Lower leg skin (tissue), 4 donors: ENCODE measurements at regions not wholly inside any gene's neighbourhood (a gene's known extent, or its start where the extent isn't known, plus 50 kb on each side); places are given as distances from the start of the nearest gene placed in this dataset.
A peak's percentile ranks its signal among the peaks of the same experiment; 100 is the strongest.

Experiments used
- DNase-seq, 2 donors: peaks; one replicate each; pipeline ENCODE4 v3.0.0-alpha.2; 2019; ENCODE audit warnings: low spot score in 2 of 2
- H3K4me3 ChIP-seq: fragments of 200-600 bp; sonication (generic); 2 replicates; pipeline ENCODE4 v1.5.1; 2017; ENCODE audit warnings: mild to moderate bottlenecking, low read depth; ENCODE audit not compliant: poor library complexity, severe bottlenecking
- CTCF ChIP-seq, 3 donors: fragments of 450-650 bp; IDR thresholded peaks; one replicate each; pipeline ENCODE4 v1.5.1; 2016; ENCODE audit warnings: antibody characterized with exemption in 3 of 3, mild to moderate bottlenecking in 3 of 3, moderate library complexity in 2 of 3
- POLR2A ChIP-seq, 2 donors: fragments of 450-650 bp; IDR thresholded peaks; one replicate each; pipeline ENCODE4 v1.6.1; 2016 to 2017; ENCODE audit warnings: antibody characterized with exemption in 2 of 2, mild to moderate bottlenecking in 1 of 2, moderate library complexity in 1 of 2
- WGBS, 2 donors: methylation state at CpG; one replicate each; pipeline ENCODE4 v1.1.5; 2018; 5-methylcytosine and 5-hydroxymethylcytosine counted together
- intact Hi-C: fragments of 100-400 bp; cut with DNase I; formaldehyde crosslinking; loops from one replicate; pipeline ENCODE4 v1.15.0; 2023; ENCODE audit warnings: low total_unique reads

- no peak for TF ChIP-seq POLR2A (IDR thresholded peaks at IDR 0.05)
- no peak for TF ChIP-seq CTCF (IDR thresholded peaks at IDR 0.05)
- WGBS, 2 donors = 72 to 82% methylated on average over 2 of the region's 2 CpGs
- no peak for DNase-seq
- no peak overlapping the region for H3K4me3 ChIP-seq
- intact Hi-C loops = no loop called here
Observed at GRCh38 chr13:73757481-73758233, 376.5 kb downstream of the KLF12 start.

- 57 to 60% methylated on average over 3 of the region's 3 CpGs for WGBS, 2 donors
- TF ChIP-seq POLR2A (IDR thresholded peaks at IDR 0.05) = no peak
- TF ChIP-seq CTCF (IDR thresholded peaks at IDR 0.05) = no peak
- intact Hi-C loops = no loop called here
Observed at GRCh38 chr13:73754727-73755292, 379.4 kb downstream of the KLF12 start.

GRCh38 chr13:73754241-73754640 lies 380.0 kb downstream of the KLF12 start:
- H3K4me3 ChIP-seq = no peak overlapping the region
- WGBS, 2 donors = 50 to 60% methylated on average over 4 of the region's 4 CpGs
- TF ChIP-seq CTCF (IDR thresholded peaks at IDR 0.05) (no peak), POLR2A (IDR thresholded peaks at IDR 0.05) (no peak)
- intact Hi-C loops = no loop called here
- no peak for DNase-seq

More at GRCh38 chr13:73754727-73755292, 379.4 kb downstream of the KLF12 start:
- H3K4me3 ChIP-seq = no peak overlapping the region
- peak in 1 of 2 donors; percentile 40 for DNase-seq

GRCh38 chr13:73751290-73751689 lies 382.9 kb downstream of the KLF12 start:
- 71 to 72% methylated on average over 3 of the region's 3 CpGs for WGBS, 2 donors
- intact Hi-C loops = no loop called here
- H3K4me3 ChIP-seq = no peak overlapping the region
- no peak for DNase-seq
- TF ChIP-seq CTCF (IDR thresholded peaks at IDR 0.05) = no peak
- TF ChIP-seq POLR2A (IDR thresholded peaks at IDR 0.05) = no peak

- intact Hi-C loops = no loop called here
- no peak overlapping the region for H3K4me3 ChIP-seq
- TF ChIP-seq CTCF (IDR thresholded peaks at IDR 0.05) = no peak
- TF ChIP-seq POLR2A (IDR thresholded peaks at IDR 0.05) = no peak
- no peak for DNase-seq
- WGBS, 2 donors = 89 to 96% methylated on average over 1 of the region's 1 CpG
Observed at GRCh38 chr13:73748404-73748803, 385.8 kb downstream of the KLF12 start.
